ENCODE measurements at regions not wholly inside any gene's neighbourhood (a gene's known extent, or its start where the extent isn't known, plus 50 kb on each side); places are given as distances from the start of the nearest gene placed in this dataset.

GRCh38 chr2:59959944-59960343 is 593.5 kb downstream of the BCL11A start:
- no peak for DNase-seq

GRCh38 chr2:59957504-59957903 is 596.0 kb downstream of the BCL11A start:
- no peak for DNase-seq

- DNase-seq = no peak
These were observed 596.5 kb downstream of the BCL11A start for GRCh38 chr2:59956981-59957380.

- DNase-seq = no peak
These were observed 605.4 kb downstream of the BCL11A start for GRCh38 chr2:59947917-59948541.

- no peak for DNase-seq
These were observed 606.2 kb downstream of the BCL11A start for GRCh38 chr2:59947209-59947608.

- no peak for DNase-seq
These were observed 614.2 kb downstream of the BCL11A start for GRCh38 chr2:59939236-59939635.

- no peak for DNase-seq
These were observed 615.3 kb downstream of the BCL11A start for GRCh38 chr2:59938181-59938580.

GRCh38 chr2:59936048-59936447 is 617.4 kb downstream of the BCL11A start:
- DNase-seq = no peak

- no peak for DNase-seq
These were observed 618.4 kb downstream of the BCL11A start for GRCh38 chr2:59935005-59935404.

- no peak for DNase-seq
These were observed 619.5 kb downstream of the BCL11A start for GRCh38 chr2:59933948-59934347.

GRCh38 chr2:59932341-59932740 is 621.1 kb downstream of the BCL11A start:
- DNase-seq = no peak

GRCh38 chr2:59930430-59930829 is 623.0 kb downstream of the BCL11A start:
- DNase-seq = no peak

GRCh38 chr2:59926731-59927130 is 626.7 kb downstream of the BCL11A start:
- no peak for DNase-seq

GRCh38 chr2:59925321-59925720 is 628.1 kb downstream of the BCL11A start:
- no peak for DNase-seq

GRCh38 chr2:59924346-59924745 is 629.1 kb downstream of the BCL11A start:
- no peak for DNase-seq

- DNase-seq = no peak
These were observed 631.0 kb downstream of the BCL11A start for GRCh38 chr2:59922450-59922849.

GRCh38 chr2:59921743-59922142 is 631.7 kb downstream of the BCL11A start:
- DNase-seq = no peak

- DNase-seq = no peak
These were observed 632.5 kb downstream of the BCL11A start for GRCh38 chr2:59920961-59921360.

GRCh38 chr2:59920307-59920706 is 633.1 kb downstream of the BCL11A start:
- DNase-seq = no peak

- DNase-seq = no peak
These were observed 633.9 kb downstream of the BCL11A start for GRCh38 chr2:59919579-59919978.

GRCh38 chr2:59912042-59912441 is 641.4 kb downstream of the BCL11A start:
- DNase-seq = no peak

- no peak for DNase-seq
These were observed 643.3 kb downstream of the BCL11A start for GRCh38 chr2:59910166-59910565.

- no peak for DNase-seq
These were observed 644.3 kb downstream of the BCL11A start for GRCh38 chr2:59909147-59909546.

GRCh38 chr2:59905731-59906130 is 647.7 kb downstream of the BCL11A start:
- DNase-seq = no peak

GRCh38 chr2:59903994-59904544 is 649.4 kb downstream of the BCL11A start:
- no peak for DNase-seq

Measured in CD4-positive, alpha-beta T cell treated with Interleukin-12 subunit alpha and Interleukin-12 subunit beta, for 1 hour (primary cell).